IPS DF 4.7 (cell line): ENCODE measurements at regions not wholly inside any gene's neighbourhood (a gene's known extent, or its start where the extent isn't known, plus 50 kb on each side); places are given as distances from the start of the nearest gene placed in this dataset.

ENCODE experiments used
- DNase-seq: peaks from one replicate; pipeline ENCODE4 v3.0.0-alpha.2; 2013; ENCODE audit warnings: low spot score; ENCODE audit errors: extremely low read depth

- DNase-seq, result no peak
These were observed 64.0 kb upstream of the PRR20G start for GRCh38 chr3:127351775-127352350.

GRCh38 chr3:127351321-127351720 is 63.5 kb upstream of the PRR20G start:
- DNase-seq, result no peak

- DNase-seq, result no peak
These were observed 62.6 kb upstream of the PRR20G start for GRCh38 chr3:127350172-127351050.

- DNase-seq, result no peak
These were observed 61.8 kb upstream of the PRR20G start for GRCh38 chr3:127349501-127350171.

GRCh38 chr3:127342735-127343134 is 54.9 kb upstream of the PRR20G start:
- peak; percentile 11 for DNase-seq

- no peak for DNase-seq
These were observed 52.3 kb upstream of the PRR20G start for GRCh38 chr3:127339928-127340861.

- no peak for DNase-seq
These were observed 51.2 kb upstream of the PRR20G start for GRCh38 chr3:127339016-127339415.

GRCh38 chr3:127337911-127338531 is 50.2 kb upstream of the PRR20G start:
- no peak for DNase-seq
